GM12891 (cell line): ENCODE measurements at regions not wholly inside any gene's neighbourhood (a gene's known extent, or its start where the extent isn't known, plus 50 kb on each side); places are given as distances from the start of the nearest gene placed in this dataset.

ENCODE experiments used
- PAX5 ChIP-seq: IDR thresholded peaks from 2 replicates; pipeline ENCODE4 v1.6.1; 2011; ENCODE audit warnings: low read length, moderate library complexity, mild to moderate bottlenecking; ENCODE audit not compliant: insufficient read depth, severe bottlenecking
- POLR2A ChIP-seq: IDR thresholded peaks from 2 replicates; pipeline ENCODE4 v1.6.1; 2011; ENCODE audit warnings: low read depth, low read length, control low read depth
- TAF1 ChIP-seq: IDR thresholded peaks from 2 replicates; pipeline ENCODE4 v1.6.1; 2011; ENCODE audit warnings: low read depth, low read length, control low read depth

- TF ChIP-seq TAF1 (no peak), POLR2A (no peak), PAX5 (no peak)
Measured at GRCh38 chr6:135627092-135627715, 129.7 kb upstream of the AHI1 start.
